Stimulated activated CD8-positive, alpha-beta memory T cell treated with anti-CD3 and anti-CD28 coated beads, Interleukin-15, amount 100 ng/mL, for 24 hours (primary cell): ENCODE measurements at regions not wholly inside any gene's neighbourhood (a gene's known extent, or its start where the extent isn't known, plus 50 kb on each side); places are given as distances from the start of the nearest gene placed in this dataset.
"Not testable (repeated sequence)": the region's sequence is repeated elsewhere in the genome, so short reads cannot be mapped to it uniquely, and the experiment has no call there.

Experiments
- DNase-seq: peaks from one replicate; pipeline ENCODE4 v3.0.0-alpha.2; 2020; ENCODE audit warnings: low read depth

GRCh38 chr5:37915097-37915736 is 75.4 kb upstream of the GDNF start:
- no peak for DNase-seq

GRCh38 chr5:37909610-37910266 is 69.9 kb upstream of the GDNF start:
- DNase-seq = not testable (repeated sequence)

GRCh38 chr5:37906416-37906815 is 66.6 kb upstream of the GDNF start:
- DNase-seq = no peak

- DNase-seq = no peak
Observed at GRCh38 chr5:37905230-37905629, 65.4 kb upstream of the GDNF start.

- DNase-seq = no peak
Observed at GRCh38 chr5:37902323-37902722, 62.5 kb upstream of the GDNF start.

- DNase-seq = no peak
Observed at GRCh38 chr5:37900692-37901091, 60.9 kb upstream of the GDNF start.

- DNase-seq = no peak
Observed at GRCh38 chr5:37899037-37899436, 59.2 kb upstream of the GDNF start.

GRCh38 chr5:37896159-37896558 is 56.3 kb upstream of the GDNF start:
- no peak for DNase-seq

GRCh38 chr5:37893434-37894134 is 53.7 kb upstream of the GDNF start:
- no peak for DNase-seq

- DNase-seq = no peak
Observed at GRCh38 chr5:37892586-37892985, 52.7 kb upstream of the GDNF start.

- no peak for DNase-seq
Observed at GRCh38 chr5:37891832-37892231, 52.0 kb upstream of the GDNF start.

- DNase-seq = no peak
Observed at GRCh38 chr5:37889612-37890317, 49.9 kb upstream of the GDNF start.
